ENCODE measurements at regions not wholly inside any gene's neighbourhood (a gene's known extent, or its start where the extent isn't known, plus 50 kb on each side); places are given as distances from the start of the nearest gene placed in this dataset.

DNA sequence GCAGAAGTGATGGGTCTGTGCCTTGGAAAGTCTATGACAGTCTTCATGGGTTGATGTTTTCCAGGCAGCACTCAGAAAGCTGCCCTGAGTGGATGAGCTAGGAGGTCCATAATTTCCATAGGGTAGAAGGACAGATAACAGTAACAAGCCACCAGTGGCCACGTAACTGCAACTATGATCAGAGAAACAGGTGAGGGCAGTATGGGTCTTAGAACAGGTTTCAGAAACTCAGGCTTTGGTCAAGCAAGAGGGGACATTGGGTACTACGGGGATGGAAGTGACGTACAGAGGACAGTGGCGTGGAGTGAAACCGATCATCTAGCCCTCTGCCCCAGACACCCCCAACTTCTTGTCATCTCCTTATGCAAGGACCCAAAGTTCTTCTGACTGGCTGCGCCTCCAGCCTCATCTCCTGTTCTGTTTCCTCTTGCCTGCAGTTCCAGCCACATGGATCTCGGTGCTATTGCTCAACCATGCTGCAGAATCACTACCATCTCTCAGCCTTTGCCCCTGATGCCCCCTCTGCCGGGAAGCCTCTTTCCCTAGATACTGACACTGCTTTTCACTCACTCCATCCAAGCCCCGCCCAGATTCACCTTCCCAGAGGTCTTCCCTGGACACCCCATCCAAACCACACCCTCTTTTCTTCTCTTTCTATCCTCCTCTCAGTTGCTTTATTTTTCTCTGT lies 123.4 kb downstream of the MFAP3L start:
- H3K4me1 ChIP-seq (ENCODE audit: low read length) = no peaks in the 10 kb centered on the region
- no peak for DNase-seq
- no peak for TF ChIP-seq EZH2 (optimal IDR thresholded peaks at IDR 0.05; ENCODE audit: low read depth, low read length)
- TF ChIP-seq, protein P1, sequence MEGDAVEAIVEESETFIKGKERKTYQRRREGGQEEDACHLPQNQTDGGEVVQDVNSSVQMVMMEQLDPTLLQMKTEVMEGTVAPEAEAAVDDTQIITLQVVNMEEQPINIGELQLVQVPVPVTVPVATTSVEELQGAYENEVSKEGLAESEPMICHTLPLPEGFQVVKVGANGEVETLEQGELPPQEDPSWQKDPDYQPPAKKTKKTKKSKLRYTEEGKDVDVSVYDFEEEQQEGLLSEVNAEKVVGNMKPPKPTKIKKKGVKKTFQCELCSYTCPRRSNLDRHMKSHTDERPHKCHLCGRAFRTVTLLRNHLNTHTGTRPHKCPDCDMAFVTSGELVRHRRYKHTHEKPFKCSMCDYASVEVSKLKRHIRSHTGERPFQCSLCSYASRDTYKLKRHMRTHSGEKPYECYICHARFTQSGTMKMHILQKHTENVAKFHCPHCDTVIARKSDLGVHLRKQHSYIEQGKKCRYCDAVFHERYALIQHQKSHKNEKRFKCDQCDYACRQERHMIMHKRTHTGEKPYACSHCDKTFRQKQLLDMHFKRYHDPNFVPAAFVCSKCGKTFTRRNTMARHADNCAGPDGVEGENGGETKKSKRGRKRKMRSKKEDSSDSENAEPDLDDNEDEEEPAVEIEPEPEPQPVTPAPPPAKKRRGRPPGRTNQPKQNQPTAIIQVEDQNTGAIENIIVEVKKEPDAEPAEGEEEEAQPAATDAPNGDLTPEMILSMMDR (IDR thresholded peaks at IDR 0.05; ENCODE audit: low read length) = no peak
- no peak for TF ChIP-seq EZH2phosphoT487 (IDR thresholded peaks at IDR 0.05; ENCODE audit: low read length)
- H2AFZ ChIP-seq (ENCODE audit: low read length) = no peak overlapping the region
- H3K4me2 ChIP-seq (ENCODE audit: low read depth, low read length) = no peak overlapping the region
- H4K20me1 ChIP-seq (ENCODE audit: insufficient read depth, low read length) = no peaks in the 10 kb centered on the region
- H3K36me3 ChIP-seq (replicated peaks; ENCODE audit: insufficient read depth, low read length) = no peaks in the 10 kb centered on the region
- H3K9ac ChIP-seq (ENCODE audit: low read length) = no peak overlapping the region
- H3F3A ChIP-seq (ENCODE audit: insufficient read depth, low read length) = no peaks in the 10 kb centered on the region
- no peak overlapping the region for H3K27ac ChIP-seq (ENCODE audit: low read length)
- no peaks in the 10 kb centered on the region for H3K9me2 ChIP-seq (replicated peaks; ENCODE audit: insufficient read depth, low read length)
- no peaks in the 10 kb centered on the region for H3K79me2 ChIP-seq (ENCODE audit: low read length)
- no peaks in the 10 kb centered on the region for H3K9me3 ChIP-seq (replicated peaks; ENCODE audit: insufficient read depth, low read length)
- no peak overlapping the region for H3K4me3 ChIP-seq (ENCODE audit: low read length)
- H3K27me3 ChIP-seq (replicated peaks; ENCODE audit: insufficient read depth, low read length) = no peaks in the 10 kb centered on the region

- H3K9ac ChIP-seq (ENCODE audit: low read length) = no peak overlapping the region
- H3F3A ChIP-seq (ENCODE audit: insufficient read depth, low read length) = no peaks in the 10 kb centered on the region
- no peaks in the 10 kb centered on the region for H3K9me3 ChIP-seq (replicated peaks; ENCODE audit: insufficient read depth, low read length)
- no peaks in the 10 kb centered on the region for H3K79me2 ChIP-seq (ENCODE audit: low read length)
- no peak for TF ChIP-seq EZH2phosphoT487 (IDR thresholded peaks at IDR 0.05; ENCODE audit: low read length)
- TF ChIP-seq, protein P1 (IDR thresholded peaks at IDR 0.05; ENCODE audit: low read length) = no peak
- no peak for TF ChIP-seq EZH2 (optimal IDR thresholded peaks at IDR 0.05; ENCODE audit: low read depth, low read length)
- no peaks in the 10 kb centered on the region for H3K27me3 ChIP-seq (replicated peaks; ENCODE audit: insufficient read depth, low read length)
- no peak overlapping the region for H3K4me2 ChIP-seq (ENCODE audit: low read depth, low read length)
- H3K4me3 ChIP-seq (ENCODE audit: low read length) = no peak overlapping the region
- no peaks in the 10 kb centered on the region for H3K9me2 ChIP-seq (replicated peaks; ENCODE audit: insufficient read depth, low read length)
- H2AFZ ChIP-seq (ENCODE audit: low read length) = no peak overlapping the region
- no peaks in the 10 kb centered on the region for H3K4me1 ChIP-seq (ENCODE audit: low read length)
- no peaks in the 10 kb centered on the region for H3K36me3 ChIP-seq (replicated peaks; ENCODE audit: insufficient read depth, low read length)
- DNase-seq = no peak
- no peak overlapping the region for H3K27ac ChIP-seq (ENCODE audit: low read length)
- no peaks in the 10 kb centered on the region for H4K20me1 ChIP-seq (ENCODE audit: insufficient read depth, low read length)
Measured at GRCh38 chr4:169900241-169900845, 125.9 kb downstream of the MFAP3L start.

DNA sequence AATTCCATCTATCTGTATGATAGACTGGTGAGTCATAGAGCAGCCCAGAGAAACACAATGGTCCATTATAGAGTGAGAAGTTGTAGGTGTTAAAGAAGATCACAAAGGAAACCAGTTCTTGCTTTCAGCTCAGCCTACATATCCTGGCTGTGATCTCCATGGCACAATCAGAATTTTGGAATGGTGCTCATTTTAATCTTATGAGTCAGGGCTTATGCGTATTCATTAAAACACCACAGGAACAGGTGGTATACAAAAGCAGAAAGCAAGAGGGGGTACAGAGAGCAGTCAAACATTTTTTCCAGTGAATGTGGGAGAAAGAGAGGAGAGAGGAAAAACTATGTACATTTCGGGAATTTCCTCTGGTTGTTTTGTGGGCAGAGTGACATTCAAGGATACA lies 126.9 kb downstream of the MFAP3L start:
- Histone ChIP-seq H3K36me3 (replicated peaks; ENCODE audit: insufficient read depth, low read length) (no peaks in the 10 kb centered on the region), H2AFZ (ENCODE audit: low read length) (no peak overlapping the region), H3F3A (ENCODE audit: insufficient read depth, low read length) (no peaks in the 10 kb centered on the region), H3K4me2 (ENCODE audit: low read depth, low read length) (no peak overlapping the region), H3K9me2 (replicated peaks; ENCODE audit: insufficient read depth, low read length) (no peaks in the 10 kb centered on the region), H3K9ac (ENCODE audit: low read length) (no peak overlapping the region), H3K79me2 (ENCODE audit: low read length) (no peaks in the 10 kb centered on the region), H3K27me3 (replicated peaks; ENCODE audit: insufficient read depth, low read length) (no peaks in the 10 kb centered on the region), H3K4me3 (ENCODE audit: low read length) (no peak overlapping the region), H3K9me3 (replicated peaks; ENCODE audit: insufficient read depth, low read length) (no peaks in the 10 kb centered on the region), H3K27ac (ENCODE audit: low read length) (no peak overlapping the region), H4K20me1 (ENCODE audit: insufficient read depth, low read length) (no peaks in the 10 kb centered on the region), H3K4me1 (ENCODE audit: low read length) (no peaks in the 10 kb centered on the region)
- TF ChIP-seq EZH2 (optimal IDR thresholded peaks at IDR 0.05; ENCODE audit: low read depth, low read length) (no peak), EZH2phosphoT487 (IDR thresholded peaks at IDR 0.05; ENCODE audit: low read length) (no peak)
- TF ChIP-seq, protein P1 (IDR thresholded peaks at IDR 0.05; ENCODE audit: low read length) = no peak
- DNase-seq = no peak

All from MM.1S (cell line).